ENCODE measurements at regions not wholly inside any gene's neighbourhood (a gene's known extent, or its start where the extent isn't known, plus 50 kb on each side); places are given as distances from the start of the nearest gene placed in this dataset.

GRCh38 chr5:5589857-5590256 is 167.4 kb downstream of the ICE1 start:
- TF ChIP-seq, protein P1, sequence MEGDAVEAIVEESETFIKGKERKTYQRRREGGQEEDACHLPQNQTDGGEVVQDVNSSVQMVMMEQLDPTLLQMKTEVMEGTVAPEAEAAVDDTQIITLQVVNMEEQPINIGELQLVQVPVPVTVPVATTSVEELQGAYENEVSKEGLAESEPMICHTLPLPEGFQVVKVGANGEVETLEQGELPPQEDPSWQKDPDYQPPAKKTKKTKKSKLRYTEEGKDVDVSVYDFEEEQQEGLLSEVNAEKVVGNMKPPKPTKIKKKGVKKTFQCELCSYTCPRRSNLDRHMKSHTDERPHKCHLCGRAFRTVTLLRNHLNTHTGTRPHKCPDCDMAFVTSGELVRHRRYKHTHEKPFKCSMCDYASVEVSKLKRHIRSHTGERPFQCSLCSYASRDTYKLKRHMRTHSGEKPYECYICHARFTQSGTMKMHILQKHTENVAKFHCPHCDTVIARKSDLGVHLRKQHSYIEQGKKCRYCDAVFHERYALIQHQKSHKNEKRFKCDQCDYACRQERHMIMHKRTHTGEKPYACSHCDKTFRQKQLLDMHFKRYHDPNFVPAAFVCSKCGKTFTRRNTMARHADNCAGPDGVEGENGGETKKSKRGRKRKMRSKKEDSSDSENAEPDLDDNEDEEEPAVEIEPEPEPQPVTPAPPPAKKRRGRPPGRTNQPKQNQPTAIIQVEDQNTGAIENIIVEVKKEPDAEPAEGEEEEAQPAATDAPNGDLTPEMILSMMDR (conservative IDR thresholded peaks at IDR 0.05 in 1 of 2, IDR thresholded peaks at IDR 0.05 in 1 of 2; ENCODE audit: extremely low read depth in 1 of 2, insufficient read depth in 1 of 2, low read depth in 1 of 2, low read length in 2 of 2) = no peak
- no peak for TF ChIP-seq EZH2 (IDR thresholded peaks at IDR 0.05; ENCODE audit: borderline replicate concordance, low read length)

Data from mammary epithelial cell (primary cell).